Breast epithelium (tissue), 4 donors: ENCODE measurements at regions not wholly inside any gene's neighbourhood (a gene's known extent, or its start where the extent isn't known, plus 50 kb on each side); places are given as distances from the start of the nearest gene placed in this dataset.

ENCODE experiments used
- DNase-seq, 2 donors: peaks; one replicate each; pipeline ENCODE4 v3.0.0-alpha.2; 2019; ENCODE audit warnings: low spot score in 2 of 2
- H3K27ac ChIP-seq, 2 donors: fragments of 200-600 bp; sonication (generic) in 1 of 2; one replicate each; pipeline ENCODE4 v1.5.1; 2016 to 2019; ENCODE audit warnings: mild to moderate bottlenecking in 1 of 2
- H3K27me3 ChIP-seq, 2 donors: fragments of 200-600 bp; sonication (generic) in 1 of 2; one replicate each; pipeline versions ENCODE4 v1.5.1 to v1.6.0; 2017 to 2019; ENCODE audit warnings: control low read depth in 1 of 2, mild to moderate bottlenecking in 1 of 2
- H3K36me3 ChIP-seq: fragments of 200-600 bp; one replicate; pipeline ENCODE4 v1.5.1; 2019
- H3K4me1 ChIP-seq, 2 donors: fragments of 200-600 bp; sonication (generic); one replicate each; pipeline ENCODE4 v1.5.1; 2016 to 2019; ENCODE audit warnings: control low read depth in 1 of 2
- H3K4me3 ChIP-seq, 3 donors: fragments of 200-600 bp; sonication (generic); 1 replicate in 2 of 3; 2 replicates in 1 of 3; pipeline ENCODE4 v1.5.1; 2016 to 2019; ENCODE audit warnings: mild to moderate bottlenecking in 3 of 3, moderate library complexity in 2 of 3
- H3K9me3 ChIP-seq, 2 donors: fragments of 200-600 bp; sonication (generic) in 1 of 2; one replicate each; pipeline ENCODE4 v1.5.1; 2016 to 2019; ENCODE audit warnings: control low read depth in 1 of 2
- POLR2A ChIP-seq: fragments of 450-650 bp; IDR thresholded peaks from one replicate; pipeline ENCODE4 v1.6.1; 2016; ENCODE audit warnings: antibody characterized with exemption, mild to moderate bottlenecking, moderate library complexity
- POLR2AphosphoS5 ChIP-seq, 3 donors: sonication (generic); formaldehyde crosslinking; IDR thresholded peaks; one replicate each; pipeline ENCODE4 v1.6.1; 2017; ENCODE audit warnings: antibody characterized with exemption in 3 of 3
- intact Hi-C: fragments of 100-400 bp; cut with DNase I; formaldehyde crosslinking; loops from one replicate; pipeline ENCODE4 v1.15.1; 2023; ENCODE audit warnings: low total_unique reads
- TF ChIP-seq, protein P1 (sequence below), 3 donors: fragments of 450-650 bp; IDR thresholded peaks; one replicate each; pipeline ENCODE4 v1.5.1; 2016 to 2017; ENCODE audit warnings: antibody characterized with exemption in 3 of 3, mild to moderate bottlenecking in 3 of 3, moderate library complexity in 3 of 3

DNA sequence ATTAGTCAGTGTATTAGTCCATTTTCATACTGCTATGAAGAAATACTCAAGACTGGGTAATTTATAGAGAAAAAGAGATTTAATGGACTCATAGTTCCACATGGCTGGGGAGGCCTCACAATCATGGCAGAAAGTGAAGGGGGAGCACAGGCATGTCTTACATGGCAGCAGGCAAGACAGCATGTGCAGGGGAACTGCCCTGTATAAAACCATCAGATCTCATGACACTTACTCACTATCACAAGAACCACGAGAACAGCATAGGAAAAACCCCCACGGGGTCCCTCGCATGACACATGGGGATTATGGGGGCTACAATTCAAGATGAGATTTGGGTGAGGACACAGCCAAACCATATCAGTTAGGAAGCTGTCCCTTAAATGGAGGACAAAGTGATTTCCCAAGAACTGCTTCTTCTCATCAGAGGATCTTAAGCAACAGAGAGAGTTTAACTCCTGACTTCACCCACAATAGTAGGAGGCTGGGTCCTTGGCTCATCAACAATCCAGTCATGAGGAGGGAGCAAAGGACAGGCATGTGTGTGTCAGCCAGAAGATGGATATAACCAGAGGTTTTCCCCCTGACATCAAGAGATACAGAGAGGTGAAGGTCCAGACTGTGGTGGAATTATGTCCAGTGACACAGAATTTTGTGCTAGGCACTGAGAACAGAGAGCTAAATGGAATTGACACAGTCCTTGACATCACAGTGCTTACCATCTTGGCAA lies 203.8 kb upstream of the SH3BP4 start:
- intact Hi-C loops = no loop called here
- Histone ChIP-seq H3K27me3 (no peaks in the 10 kb centered on the region), H3K4me3 (no peak overlapping the region), H3K9me3 (no peaks in the 10 kb centered on the region), H3K36me3 (no peaks in the 10 kb centered on the region), H3K27ac (no peak overlapping the region), H3K4me1 (no peaks in the 10 kb centered on the region)
- no peak for TF ChIP-seq POLR2AphosphoS5 (IDR thresholded peaks at IDR 0.05)
- TF ChIP-seq POLR2A = no peak
- TF ChIP-seq, protein P1, sequence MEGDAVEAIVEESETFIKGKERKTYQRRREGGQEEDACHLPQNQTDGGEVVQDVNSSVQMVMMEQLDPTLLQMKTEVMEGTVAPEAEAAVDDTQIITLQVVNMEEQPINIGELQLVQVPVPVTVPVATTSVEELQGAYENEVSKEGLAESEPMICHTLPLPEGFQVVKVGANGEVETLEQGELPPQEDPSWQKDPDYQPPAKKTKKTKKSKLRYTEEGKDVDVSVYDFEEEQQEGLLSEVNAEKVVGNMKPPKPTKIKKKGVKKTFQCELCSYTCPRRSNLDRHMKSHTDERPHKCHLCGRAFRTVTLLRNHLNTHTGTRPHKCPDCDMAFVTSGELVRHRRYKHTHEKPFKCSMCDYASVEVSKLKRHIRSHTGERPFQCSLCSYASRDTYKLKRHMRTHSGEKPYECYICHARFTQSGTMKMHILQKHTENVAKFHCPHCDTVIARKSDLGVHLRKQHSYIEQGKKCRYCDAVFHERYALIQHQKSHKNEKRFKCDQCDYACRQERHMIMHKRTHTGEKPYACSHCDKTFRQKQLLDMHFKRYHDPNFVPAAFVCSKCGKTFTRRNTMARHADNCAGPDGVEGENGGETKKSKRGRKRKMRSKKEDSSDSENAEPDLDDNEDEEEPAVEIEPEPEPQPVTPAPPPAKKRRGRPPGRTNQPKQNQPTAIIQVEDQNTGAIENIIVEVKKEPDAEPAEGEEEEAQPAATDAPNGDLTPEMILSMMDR (IDR thresholded peaks at IDR 0.05) = no peak
- no peak for DNase-seq

DNA sequence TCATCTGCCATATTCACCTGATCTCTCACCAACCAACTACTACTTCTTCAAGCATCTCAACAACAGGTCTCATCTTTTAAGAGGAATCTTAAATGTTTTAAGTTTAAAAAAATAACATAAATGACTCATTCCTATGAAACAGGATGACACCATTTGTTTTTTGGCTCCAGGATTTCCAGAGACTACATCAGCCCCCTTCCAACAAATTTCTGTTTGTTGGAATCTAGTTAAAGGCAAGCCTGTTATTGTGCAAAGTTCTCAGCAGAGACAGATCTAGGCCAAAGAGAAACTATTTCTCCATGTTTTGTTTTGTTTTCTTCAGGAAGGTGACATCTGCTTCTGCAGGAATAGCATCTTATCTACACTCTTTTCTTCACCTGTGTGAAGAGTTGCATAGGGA lies 204.8 kb upstream of the SH3BP4 start:
- H3K27ac ChIP-seq = no peak overlapping the region
- H3K9me3 ChIP-seq = peaks cover 0 to 3% of the 10 kb centered on the region in 2 donors
- intact Hi-C loops = no loop called here
- H3K4me1 ChIP-seq = no peaks in the 10 kb centered on the region
- no peak for DNase-seq
- H3K4me3 ChIP-seq = no peak overlapping the region
- no peaks in the 10 kb centered on the region for H3K36me3 ChIP-seq
- TF ChIP-seq, protein P1 (IDR thresholded peaks at IDR 0.05) = no peak
- TF ChIP-seq POLR2A (no peak), POLR2AphosphoS5 (IDR thresholded peaks at IDR 0.05) (no peak)
- H3K27me3 ChIP-seq = no peaks in the 10 kb centered on the region

DNA sequence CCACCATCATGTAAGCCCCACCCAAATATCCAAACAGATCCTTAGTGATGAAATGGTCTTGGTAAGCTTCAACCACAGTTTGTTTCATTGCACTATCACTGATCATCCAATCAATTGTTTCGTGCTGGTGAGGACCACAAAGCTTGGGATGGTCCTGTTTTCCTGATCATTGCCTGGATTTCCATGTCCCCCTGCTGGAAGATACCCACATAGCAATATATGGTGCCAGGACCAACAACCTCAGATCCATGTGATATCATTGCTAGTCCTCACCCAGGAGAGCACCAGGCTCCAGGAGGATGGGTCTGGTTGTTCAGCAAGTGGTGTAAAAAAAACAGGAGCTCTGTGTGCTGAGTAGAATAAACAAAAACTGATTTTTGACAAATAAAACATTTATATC lies 206.5 kb upstream of the SH3BP4 start:
- intact Hi-C loops = no loop called here
- TF ChIP-seq POLR2AphosphoS5 (IDR thresholded peaks at IDR 0.05) = no peak
- TF ChIP-seq, protein P1 (IDR thresholded peaks at IDR 0.05) = no peak
- no peak for TF ChIP-seq POLR2A
- H3K4me3 ChIP-seq = no peak overlapping the region
- DNase-seq = no peak
- no peaks in the 10 kb centered on the region for H3K27me3 ChIP-seq
- H3K27ac ChIP-seq = no peak overlapping the region
- no peaks in the 10 kb centered on the region for H3K36me3 ChIP-seq
- H3K9me3 ChIP-seq = peaks cover 0 to 5% of the 10 kb centered on the region in 2 donors
- H3K4me1 ChIP-seq = no peaks in the 10 kb centered on the region

DNA sequence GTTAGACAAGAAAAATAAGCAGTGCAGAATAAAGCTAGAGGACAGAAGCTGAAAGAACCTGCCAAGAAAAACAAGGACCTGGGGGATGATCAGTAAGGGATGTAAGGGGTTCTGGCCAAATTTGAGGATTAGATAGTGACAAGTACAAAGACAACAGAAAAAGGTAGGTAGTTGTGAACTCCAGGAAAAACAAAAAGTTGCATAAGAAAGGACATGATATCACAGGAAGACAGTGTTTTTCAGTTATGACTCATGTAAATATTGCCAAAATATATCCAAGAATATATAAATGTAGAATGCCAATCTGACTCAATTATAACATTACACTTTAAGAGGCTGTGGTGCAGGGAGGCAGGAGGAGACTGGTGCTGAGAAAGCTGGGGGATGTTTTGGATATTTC lies 209.8 kb upstream of the SH3BP4 start:
- H3K9me3 ChIP-seq = peaks cover 0 to 5% of the 10 kb centered on the region in 2 donors
- no peak overlapping the region for H3K4me3 ChIP-seq
- H3K4me1 ChIP-seq = no peaks in the 10 kb centered on the region
- H3K27me3 ChIP-seq = no peaks in the 10 kb centered on the region
- H3K27ac ChIP-seq = no peak overlapping the region
- DNase-seq = no peak
- intact Hi-C loops = no loop called here
- TF ChIP-seq, protein P1 (IDR thresholded peaks at IDR 0.05) = no peak
- no peak for TF ChIP-seq POLR2AphosphoS5 (IDR thresholded peaks at IDR 0.05)
- TF ChIP-seq POLR2A = no peak
- no peaks in the 10 kb centered on the region for H3K36me3 ChIP-seq

DNA sequence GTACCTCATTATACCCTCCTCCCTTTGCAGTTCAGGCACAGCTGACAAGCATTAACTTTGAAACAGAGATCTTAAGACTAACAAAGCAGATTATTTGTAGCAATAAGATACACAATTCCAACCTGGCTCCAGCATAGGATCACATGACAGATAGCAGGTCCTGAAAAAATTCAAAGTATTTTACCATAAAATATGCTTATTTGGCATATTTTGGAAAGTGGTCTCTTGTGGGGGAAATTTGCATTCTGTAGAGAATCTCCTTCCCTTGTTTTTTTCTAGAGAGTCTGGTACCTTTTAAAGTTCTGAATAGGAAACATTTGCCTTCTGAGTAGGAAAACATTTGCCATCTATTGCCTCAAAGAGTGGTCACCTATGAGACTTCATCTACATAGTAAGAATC lies 212.8 kb upstream of the SH3BP4 start:
- Histone ChIP-seq H3K4me1 (no peaks in the 10 kb centered on the region), H3K36me3 (no peaks in the 10 kb centered on the region), H3K9me3 (peaks cover 0 to 15% of the 10 kb centered on the region in 2 donors), H3K27me3 (no peaks in the 10 kb centered on the region), H3K4me3 (no peak overlapping the region), H3K27ac (no peak overlapping the region)
- TF ChIP-seq POLR2A (no peak), POLR2AphosphoS5 (IDR thresholded peaks at IDR 0.05) (no peak)
- TF ChIP-seq, protein P1 (IDR thresholded peaks at IDR 0.05) = no peak
- no peak for DNase-seq
- intact Hi-C loops = loop anchor here (5.0 kb wide), 1 partner anchor 703 kb away; no protein-coding TSS in a partner anchor
